IPS DF 19.7 (cell line): ENCODE measurements at regions not wholly inside any gene's neighbourhood (a gene's known extent, or its start where the extent isn't known, plus 50 kb on each side); places are given as distances from the start of the nearest gene placed in this dataset.

Experiments used
- DNase-seq: peaks from one replicate; pipeline ENCODE4 v3.0.0-alpha.2; 2013; ENCODE audit warnings: low read depth, low spot score

DNA sequence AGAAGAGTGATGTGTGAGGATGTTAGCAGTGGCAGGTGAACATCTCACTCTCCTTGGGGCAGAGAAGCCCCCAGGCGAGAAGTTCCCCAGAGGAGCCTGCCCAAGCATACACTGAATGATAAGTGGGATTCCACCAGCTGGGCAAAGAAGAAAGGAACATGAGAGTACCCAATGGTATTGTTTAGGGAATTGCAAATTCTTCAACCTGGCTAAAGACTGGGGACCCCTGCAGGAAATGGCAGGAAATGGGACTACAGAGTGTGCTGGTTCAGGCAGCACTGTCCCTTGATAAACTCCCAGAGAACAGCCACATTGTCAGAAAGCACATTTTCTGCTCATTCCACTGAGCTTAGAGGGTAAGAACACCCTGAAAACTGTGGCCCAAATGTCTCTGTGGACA lies 121.3 kb downstream of the RPS29 start:
- DNase-seq = peak; percentile 47

DNA sequence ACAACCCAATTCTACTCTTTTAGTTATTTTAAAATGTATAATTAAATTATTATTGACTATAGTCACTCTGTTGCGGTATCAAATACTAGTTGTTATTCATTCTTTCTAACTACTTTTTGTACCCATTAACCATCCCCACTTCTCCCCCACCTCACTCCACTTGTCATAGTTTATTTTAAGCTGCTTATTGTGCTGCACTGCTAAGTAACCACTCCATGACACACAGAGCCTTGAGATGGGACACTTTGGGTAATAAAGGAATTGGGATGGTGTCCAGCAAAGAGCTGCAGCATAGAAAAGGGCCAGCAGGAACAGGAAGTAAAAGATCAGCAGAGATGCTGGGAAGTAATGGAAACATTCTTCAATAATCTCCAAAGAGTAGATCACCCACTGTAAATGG lies 123.0 kb downstream of the RPS29 start:
- DNase-seq = no peak

DNA sequence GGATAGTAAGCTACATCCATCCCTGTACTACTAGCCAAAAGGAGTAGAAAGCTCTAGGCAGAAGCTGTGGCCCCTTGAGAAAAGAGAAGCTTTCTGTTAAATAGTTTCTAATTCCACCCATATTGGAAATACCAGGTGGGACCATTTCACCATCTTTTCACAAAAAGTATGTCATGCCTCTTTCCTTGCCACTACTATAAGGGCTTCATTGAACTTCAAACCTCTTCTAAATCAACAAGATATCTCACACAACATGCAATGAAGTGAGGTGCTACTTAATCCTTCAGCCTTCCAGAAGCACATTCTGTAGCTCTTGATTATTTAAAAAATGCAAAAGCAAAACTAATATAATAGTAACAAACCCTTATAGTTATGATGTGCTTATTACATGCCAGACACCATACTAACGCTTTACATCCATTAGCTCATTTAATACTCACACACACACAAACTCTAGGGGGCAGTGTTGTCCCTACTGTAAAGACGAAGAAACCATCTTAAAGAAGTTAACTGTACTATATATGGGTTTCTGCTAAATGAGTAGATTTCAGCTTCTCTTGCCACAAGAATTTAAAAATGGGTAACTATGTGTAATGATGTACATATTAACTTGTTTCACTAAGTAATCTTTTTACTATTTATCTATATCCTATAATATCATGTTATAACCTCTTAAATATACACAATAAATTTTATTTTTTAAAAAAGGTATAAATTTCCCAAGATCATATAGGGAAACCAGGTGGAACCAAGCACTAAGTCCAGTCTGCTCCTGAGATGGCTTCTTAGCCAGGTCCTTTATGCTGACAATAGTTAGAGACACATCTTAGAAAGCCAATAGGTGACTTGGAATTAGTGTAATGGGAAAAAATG lies 124.4 kb downstream of the RPS29 start:
- DNase-seq = no peak

DNA sequence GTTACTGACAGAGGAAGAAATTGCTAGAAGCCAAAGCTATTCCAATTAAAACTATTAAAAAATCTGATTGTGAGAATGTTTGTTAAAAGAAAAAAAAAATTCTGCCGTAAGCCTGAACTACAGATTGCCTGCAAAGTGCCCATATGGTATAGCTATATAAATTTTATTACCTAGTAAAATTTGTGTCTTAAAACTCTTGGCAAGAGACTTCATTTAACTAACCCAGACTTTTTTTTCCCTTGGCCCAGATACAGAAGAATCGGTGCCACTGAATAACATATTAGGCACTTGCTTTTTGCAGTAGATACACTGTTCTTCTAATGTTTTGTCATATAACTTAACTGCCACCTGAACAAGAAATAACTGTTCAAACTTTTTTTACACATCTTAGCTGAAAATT lies 125.5 kb downstream of the RPS29 start:
- no peak for DNase-seq

DNA sequence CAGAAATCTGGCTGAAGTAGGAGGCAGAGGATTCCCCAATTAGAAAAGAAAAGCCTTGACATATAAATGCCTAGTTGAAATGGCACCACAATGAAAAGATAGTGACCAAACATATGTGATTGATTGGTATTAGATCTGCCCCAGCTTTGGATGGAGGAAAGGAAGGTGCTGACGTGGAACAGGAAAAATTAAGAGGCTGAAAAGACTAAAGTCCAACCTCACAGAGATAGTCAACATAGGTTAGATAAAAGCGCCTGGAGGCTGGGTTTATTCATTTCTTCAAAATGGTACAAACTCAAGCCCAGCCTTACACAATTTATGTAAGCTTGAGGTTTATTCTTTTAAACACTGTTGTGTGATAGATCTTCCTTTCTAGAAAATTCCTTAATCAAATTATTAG lies 129.6 kb downstream of the RPS29 start:
- DNase-seq = no peak

DNA sequence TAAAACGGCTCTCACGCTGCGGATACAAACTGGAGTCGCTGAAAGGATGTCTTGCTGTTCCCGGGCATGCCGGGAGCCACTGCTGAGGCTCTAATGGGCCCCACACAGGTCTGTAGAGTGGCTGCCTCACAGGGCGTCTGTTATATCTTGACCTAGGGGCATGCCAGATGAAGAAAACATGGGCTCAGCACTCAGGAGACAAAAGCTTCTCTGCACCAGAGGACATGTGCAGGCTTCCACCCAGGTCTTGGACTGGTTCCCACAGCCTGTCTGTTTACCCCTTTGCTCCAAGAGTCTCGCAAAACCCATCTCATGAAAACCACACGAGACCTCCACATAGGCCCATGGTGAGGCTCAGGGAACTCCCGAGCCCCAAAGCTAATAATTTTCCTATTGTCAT lies 134.2 kb downstream of the RPS29 start:
- no peak for DNase-seq

DNA sequence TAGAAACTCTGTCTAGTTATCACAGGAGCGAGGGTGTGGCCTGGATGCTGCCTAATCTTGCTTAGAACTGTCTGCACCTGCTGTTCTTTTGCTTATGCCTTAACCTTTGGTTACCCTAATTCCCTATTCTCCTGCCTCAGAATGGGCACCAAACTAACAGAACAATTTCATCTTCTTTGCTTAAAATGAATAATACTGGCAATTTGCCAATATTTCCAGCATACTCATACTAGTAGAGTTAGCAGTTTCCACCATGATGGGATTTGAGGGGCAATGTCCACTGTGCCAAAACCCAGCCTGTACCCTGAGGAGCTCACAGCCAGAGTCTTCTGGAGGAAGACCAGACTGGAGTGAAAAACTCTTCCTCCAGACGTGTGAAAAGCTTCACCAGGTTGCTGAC lies 136.4 kb downstream of the RPS29 start:
- no peak for DNase-seq

DNA sequence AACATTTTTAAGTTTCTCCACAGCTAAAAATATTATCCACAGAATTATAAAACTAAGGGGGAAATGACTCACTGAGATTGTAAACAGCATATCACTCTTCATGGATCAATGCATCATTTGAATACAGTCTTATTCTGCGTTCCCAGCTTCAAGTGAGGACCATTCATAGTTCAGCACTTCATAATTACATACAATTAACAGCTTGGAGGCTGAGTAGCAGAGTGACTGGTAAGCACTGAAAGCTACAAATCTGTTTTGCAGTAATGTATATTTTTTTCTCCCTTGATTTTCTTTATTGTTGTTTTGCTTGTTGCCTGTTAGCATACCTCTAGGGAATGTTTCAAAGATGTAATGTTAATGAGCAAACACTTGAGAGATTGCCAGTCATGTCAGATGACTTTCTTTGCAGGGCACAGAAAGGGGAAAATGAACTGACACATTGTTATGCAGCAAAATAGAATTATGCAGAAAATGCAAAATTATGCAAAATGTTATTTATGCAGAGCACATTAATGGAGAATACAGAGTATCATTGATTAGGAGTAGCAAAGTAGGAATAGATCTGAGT lies 138.6 kb downstream of the RPS29 start:
- no peak for DNase-seq

DNA sequence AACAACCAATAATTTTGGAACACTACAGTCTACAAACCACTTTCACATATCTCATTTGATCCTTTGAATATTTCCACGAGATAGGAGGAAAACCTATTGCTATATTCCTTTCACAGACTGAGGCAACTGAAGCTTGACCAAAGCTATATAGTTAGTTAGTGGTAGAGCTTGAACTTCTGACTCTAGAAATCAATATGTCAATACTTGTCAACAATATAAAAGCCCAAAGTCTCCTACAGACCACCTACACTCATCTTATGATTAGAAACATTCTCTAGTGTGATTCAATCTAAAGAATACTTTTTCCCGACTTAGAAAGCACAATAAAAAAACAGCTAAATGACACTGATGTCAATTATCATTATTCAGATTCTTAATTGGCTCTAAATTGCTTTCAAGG lies 139.4 kb downstream of the RPS29 start:
- no peak for DNase-seq

DNA sequence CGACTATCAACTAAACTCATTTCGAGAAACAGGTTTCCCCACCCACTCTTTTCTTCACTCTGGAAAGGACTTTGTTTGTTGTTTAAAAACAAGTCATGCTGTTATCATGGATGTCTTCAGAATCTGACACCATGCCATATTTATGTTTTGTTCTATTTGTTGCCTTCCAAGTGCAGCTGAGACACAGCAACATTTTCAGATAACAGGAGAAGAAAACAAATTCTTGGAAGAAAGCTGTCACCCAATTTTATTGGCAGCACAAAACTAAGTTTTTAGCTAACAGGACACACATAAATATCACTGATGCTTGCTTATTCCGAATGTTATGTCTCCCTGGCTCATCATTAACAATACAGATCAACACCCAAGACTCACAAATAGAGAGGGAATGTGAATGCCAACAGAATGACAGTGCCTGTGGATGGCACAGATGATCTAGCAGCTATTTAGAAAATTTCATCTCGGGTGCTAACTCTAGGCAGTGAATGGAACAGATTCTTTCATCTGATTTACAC lies 147.9 kb downstream of the RPS29 start:
- no peak for DNase-seq

DNA sequence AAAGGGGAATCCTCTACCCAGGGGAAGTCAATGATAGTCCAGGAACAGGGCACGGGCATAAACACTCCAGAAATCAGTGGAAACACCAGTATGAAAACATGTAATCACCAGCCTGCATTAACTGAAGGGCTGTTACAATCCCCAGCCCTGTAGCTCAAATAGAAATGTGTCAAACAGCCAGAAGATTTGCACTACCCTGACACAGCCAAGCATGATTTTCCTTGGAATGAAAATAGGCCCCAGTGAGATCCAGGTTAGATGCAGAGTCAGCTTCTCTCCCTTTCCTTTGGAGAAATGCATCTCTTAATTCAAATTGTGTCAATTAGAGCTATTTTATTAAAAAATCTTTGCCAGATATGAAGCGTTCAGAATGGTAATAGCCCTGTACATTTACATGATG lies 158.1 kb downstream of the RPS29 start:
- DNase-seq = no peak

DNA sequence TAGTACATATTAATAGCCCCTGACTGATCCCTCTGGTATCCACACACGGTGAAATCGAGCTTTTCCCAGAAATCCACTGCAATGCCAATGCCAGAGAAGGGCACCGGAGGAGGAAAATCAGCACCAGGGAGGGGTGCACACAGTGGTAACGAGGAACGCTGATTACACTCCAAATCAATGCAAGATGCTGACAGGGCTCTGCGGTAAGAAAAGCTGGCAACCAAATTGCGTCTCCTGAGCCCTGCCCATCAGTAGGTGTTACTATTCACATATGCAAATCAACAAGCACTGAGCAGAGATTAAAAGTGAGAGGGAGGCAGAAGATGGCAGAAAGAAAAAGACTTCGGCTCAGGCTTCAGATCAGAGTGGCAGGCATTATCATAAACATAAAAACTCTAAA lies 159.1 kb downstream of the RPS29 start:
- DNase-seq = no peak

DNA sequence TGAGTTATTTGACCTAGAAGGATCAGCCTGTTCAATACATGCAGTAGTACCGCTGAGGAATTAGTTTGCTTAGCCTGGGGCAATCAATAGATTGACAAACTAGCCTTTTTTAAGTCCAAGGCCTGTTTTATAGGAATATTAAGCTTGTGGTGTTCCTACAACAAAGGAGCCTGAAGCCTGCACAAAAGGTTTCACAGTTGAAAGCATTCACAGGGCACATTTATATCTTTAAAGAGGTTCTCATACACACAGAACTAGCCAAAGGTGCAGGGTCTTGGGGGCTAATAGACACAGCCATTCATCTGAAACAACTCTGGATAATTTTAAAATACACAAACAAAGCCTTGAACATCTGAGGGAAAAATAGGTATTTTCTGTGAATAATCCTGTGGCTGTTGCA lies 160.3 kb downstream of the RPS29 start:
- DNase-seq = no peak

DNA sequence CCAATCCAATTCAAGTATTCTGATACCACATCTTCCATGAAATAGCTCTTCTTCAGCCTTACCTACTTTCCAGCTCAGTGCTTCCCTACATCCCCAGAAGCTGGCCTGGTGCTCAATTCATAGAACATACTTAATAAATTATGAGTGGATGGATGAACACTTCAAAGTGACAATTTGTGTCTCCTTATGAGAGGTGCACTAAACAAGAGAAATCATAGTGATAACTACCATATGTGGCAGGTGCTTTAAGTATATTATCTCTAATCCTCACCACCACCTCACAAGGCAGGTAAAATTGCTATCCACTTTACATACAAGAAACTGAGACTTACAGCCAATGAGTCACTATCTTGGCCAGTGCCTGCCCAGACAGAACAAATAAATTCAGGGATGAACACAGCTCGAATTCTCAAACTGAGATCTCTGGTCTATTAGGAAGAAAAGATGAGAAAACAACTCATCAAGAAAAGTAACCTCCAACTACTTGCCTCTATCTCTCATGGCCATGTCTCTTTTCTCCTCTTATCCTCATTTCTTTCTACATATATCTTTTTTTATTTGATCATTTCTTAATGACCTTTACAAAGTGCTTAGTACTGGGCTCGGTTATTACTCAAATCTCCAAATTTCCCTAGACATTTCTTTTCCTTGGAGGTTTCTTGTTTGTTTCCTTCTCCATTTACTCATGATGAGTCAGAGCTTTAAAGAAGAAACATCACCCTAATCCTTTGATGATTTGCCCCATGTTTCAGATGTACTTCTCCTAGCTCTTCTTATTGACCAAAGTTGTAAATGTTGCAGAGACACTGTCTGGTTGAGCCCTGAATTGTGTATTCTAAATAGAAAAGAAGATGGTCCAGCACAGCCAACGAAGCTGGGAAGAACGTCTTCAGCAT lies 161.5 kb downstream of the RPS29 start:
- no peak for DNase-seq

DNA sequence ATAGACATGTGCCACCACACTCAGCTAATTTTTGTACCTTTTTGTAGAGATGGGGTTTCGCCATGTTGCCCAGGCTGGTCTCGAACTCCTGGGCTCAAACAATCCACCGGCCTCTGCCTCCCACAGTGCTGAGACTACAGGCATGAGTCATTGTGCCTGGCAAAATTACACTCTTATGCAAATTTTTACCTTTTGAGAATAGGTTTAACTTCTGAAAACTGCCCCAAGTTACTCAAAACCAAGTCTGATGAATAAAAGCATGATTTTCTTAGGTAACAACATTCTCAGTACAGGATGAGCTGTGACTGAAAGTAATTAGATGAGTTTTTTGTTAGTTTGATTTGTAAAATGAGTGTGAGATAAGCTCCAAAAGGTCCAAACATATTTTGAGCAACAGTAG lies 166.0 kb downstream of the RPS29 start:
- DNase-seq = no peak

DNA sequence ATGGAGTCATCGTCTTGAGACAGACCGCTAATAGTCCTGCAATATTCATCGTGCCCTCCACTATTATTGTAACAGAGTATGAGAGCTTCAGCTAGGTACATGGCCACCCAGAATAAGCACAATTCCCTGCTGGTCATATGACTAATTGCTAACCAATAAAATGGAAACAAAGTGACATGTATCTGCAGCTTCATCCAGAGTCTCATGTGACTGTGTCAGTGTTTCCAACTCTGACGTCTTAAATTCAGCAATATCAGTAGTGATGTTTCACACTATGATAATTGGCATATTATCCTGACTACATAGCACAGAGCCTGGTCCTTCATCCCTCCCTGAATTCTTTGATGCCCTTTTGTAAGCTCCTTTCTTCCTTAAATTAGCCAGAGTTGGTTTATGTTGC lies 167.4 kb downstream of the RPS29 start:
- DNase-seq = no peak

DNA sequence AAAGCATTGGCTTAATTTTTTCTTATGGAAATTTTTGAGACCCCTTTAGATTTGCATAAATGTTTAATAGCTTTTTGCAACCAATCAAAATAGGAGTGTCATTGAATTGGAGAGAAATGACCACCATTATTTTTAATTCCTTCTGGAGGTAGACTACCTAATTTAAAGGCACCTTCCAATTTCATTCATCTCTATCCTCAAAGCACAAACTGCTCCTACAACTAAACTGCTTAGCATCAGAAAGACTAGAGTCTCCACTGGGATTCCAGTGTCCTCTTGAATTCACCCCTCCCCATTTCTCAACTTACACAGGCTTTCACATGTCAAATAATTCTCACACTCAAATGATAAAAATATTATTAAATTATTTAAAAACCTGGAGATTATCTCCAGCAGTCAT lies 168.4 kb downstream of the RPS29 start:
- DNase-seq = no peak

DNA sequence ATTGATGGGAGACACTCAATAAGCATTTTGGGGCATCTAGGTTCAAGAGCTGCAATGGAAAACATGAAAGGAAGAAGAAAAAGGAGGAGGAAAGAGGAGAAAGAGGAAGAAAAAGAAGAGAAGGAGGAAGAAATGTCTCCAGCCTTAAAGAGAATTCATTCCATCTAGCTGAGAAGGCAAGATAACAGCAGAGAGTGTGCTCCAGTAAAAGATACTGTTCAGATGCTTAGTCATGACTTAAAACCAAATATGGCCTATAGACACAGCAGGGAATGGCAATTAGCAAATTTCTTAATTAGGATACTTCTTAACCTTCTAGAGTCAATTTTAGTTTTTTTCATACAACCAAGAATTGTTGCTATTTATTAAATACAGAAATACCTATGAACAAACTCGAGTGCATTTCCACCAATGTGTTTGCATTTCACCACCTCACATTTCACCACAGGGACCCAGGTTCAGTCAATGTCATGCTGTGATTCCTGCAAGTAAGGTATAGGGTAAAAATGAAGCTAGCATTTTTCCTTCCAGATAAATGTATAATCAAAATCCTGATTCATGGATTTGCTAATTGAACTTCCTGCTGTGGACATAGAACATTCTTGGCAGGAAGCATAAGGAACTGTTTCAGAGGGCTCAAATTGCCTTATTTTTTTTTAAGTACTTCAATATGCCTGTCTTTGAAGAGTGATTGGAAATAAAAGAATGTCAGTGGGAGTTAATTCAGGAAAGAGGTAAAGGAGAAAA lies 177.8 kb downstream of the RPS29 start:
- DNase-seq = no peak

DNA sequence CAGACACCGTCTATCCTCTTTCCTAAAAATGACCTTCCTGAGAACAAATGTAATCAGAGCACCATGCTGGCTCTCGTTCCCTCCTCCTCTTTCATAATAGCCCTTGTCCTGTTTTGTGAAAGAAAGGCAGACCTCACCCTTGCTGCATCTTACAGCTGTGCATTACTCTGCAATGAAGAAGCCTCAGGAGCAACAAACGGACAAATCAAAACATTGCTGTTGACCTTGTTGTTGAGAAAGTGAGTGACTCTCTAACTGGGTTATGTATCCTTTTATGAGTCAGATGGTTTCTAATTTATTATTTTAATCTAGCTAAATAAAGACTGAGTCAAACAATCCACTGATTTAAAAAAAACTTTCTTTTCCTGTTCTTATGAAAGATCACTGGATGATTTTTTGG lies 180.9 kb downstream of the RPS29 start:
- no peak for DNase-seq

DNA sequence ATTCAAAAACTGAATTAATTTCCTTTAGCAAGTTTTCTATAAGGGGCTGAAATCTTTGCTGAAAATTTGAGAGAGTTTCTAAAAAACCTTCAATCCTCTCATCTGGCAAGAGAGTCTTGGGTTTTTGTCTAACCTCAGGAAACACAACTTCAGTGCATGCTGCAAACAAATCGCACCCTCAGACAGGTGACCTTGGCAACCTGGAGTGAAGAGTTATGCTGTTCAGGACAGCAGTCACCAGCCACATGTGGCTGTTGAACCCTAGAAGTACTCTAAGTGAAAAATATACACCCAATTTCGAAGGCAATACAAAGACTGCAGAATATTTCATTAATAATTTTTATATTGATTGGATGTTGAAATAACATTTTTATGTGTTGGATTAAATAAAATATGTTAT lies 184.8 kb downstream of the RPS29 start:
- no peak for DNase-seq

DNA sequence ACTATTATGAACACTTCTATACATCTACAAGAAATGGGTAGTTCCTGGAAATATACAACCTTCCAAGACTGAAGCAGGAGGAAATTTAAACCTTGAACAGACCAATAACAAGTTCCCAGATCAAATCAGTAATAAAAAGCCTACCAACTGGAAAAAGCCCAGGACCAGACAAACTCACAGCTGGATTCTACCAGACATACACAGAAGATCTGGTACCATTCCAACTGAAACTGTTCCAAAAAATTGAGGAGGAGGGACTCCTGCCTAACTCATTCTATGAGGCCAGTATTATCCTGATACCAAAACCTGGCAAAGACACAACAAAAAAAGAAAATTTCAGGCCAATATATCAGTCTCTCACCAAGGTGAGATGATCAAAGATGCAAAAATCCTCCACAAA lies 189.4 kb downstream of the RPS29 start:
- DNase-seq = no peak

DNA sequence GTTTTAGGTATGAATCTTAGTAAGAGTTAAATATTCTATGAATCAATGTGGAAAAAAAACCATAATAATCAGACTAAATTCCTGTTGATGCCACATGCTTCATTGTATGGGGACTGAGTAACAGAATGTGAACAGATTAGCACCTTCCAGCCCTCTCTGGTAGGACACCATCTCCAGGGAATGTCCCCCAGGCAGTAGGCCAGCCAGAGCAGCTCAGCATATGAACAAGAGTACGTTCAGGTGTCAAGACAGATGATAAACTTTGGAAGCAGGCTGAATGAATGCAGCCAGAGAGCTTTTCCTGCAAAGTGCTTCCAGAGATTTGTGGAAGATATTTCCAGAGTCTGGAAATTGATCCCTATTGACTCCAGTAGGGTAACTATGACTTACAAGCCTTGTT lies 204.4 kb downstream of the RPS29 start:
- DNase-seq = no peak
